ENCODE measurements at regions not wholly inside any gene's neighbourhood (a gene's known extent, or its start where the extent isn't known, plus 50 kb on each side); places are given as distances from the start of the nearest gene placed in this dataset.

- TF ChIP-seq TAF1 (IDR thresholded peaks at IDR 0.05; ENCODE audit: borderline replicate concordance, insufficient read depth, low read length) (no peak), POLR2AphosphoS5 (IDR thresholded peaks at IDR 0.05; ENCODE audit: low read depth, low read length) (no peak), REST (IDR thresholded peaks at IDR 0.05; ENCODE audit: insufficient read depth in 1 of 2, low read depth in 2 of 2, low read length in 2 of 2) (no peak), FOXP2 (optimal IDR thresholded peaks at IDR 0.05; ENCODE audit: borderline replicate concordance, extremely low read depth, extremely low read length, insufficient read depth) (no peak), SIN3A (IDR thresholded peaks at IDR 0.05; ENCODE audit: borderline replicate concordance, insufficient read depth, low read length) (no peak)
These were observed 556.1 kb upstream of the SLITRK6 start for GRCh38 chr13:86355301-86355700.
